Lower leg skin (tissue), 4 donors: ENCODE measurements at regions not wholly inside any gene's neighbourhood (a gene's known extent, or its start where the extent isn't known, plus 50 kb on each side); places are given as distances from the start of the nearest gene placed in this dataset.
"Not testable (repeated sequence)": the region's sequence is repeated elsewhere in the genome, so short reads cannot be mapped to it uniquely, and the experiment has no call there.

ENCODE experiments used
- DNase-seq, 2 donors: peaks; one replicate each; pipeline ENCODE4 v3.0.0-alpha.2; 2019; ENCODE audit warnings: low spot score in 2 of 2
- H3K4me3 ChIP-seq: fragments of 200-600 bp; sonication (generic); 2 replicates; pipeline ENCODE4 v1.5.1; 2017; ENCODE audit warnings: mild to moderate bottlenecking, low read depth; ENCODE audit not compliant: poor library complexity, severe bottlenecking
- POLR2A ChIP-seq, 2 donors: fragments of 450-650 bp; IDR thresholded peaks; one replicate each; pipeline ENCODE4 v1.6.1; 2016 to 2017; ENCODE audit warnings: antibody characterized with exemption in 2 of 2, mild to moderate bottlenecking in 1 of 2, moderate library complexity in 1 of 2
- WGBS, 2 donors: methylation state at CpG; one replicate each; pipeline ENCODE4 v1.1.5; 2018; 5-methylcytosine and 5-hydroxymethylcytosine counted together
- intact Hi-C: fragments of 100-400 bp; cut with DNase I; formaldehyde crosslinking; loops from one replicate; pipeline ENCODE4 v1.15.0; 2023; ENCODE audit warnings: low total_unique reads
- TF ChIP-seq, protein P1 (sequence below), 3 donors: fragments of 450-650 bp; IDR thresholded peaks; one replicate each; pipeline ENCODE4 v1.5.1; 2016; ENCODE audit warnings: antibody characterized with exemption in 3 of 3, mild to moderate bottlenecking in 3 of 3, moderate library complexity in 2 of 3

DNA sequence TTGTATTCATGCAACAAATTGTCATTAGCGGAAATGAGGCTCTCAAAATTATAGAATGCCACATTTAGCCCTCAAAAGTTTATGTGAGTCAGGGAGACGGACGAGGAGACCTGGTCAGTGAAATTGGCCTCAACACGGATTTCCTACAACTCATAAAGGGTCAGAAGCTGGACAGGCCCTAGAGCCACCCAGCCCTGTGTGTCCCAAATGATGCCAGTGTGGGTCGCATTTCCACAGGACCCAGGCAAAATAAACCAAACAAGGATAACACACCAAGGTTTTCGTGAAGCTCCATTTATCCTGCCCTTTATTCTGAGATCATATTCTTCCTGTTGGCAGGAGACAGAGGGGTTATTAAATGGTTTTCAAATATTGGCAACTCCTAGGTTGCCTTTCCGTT lies 72.0 kb upstream of the COL5A1 start:
- TF ChIP-seq POLR2A (IDR thresholded peaks at IDR 0.05) = no peak
- TF ChIP-seq, protein P1, sequence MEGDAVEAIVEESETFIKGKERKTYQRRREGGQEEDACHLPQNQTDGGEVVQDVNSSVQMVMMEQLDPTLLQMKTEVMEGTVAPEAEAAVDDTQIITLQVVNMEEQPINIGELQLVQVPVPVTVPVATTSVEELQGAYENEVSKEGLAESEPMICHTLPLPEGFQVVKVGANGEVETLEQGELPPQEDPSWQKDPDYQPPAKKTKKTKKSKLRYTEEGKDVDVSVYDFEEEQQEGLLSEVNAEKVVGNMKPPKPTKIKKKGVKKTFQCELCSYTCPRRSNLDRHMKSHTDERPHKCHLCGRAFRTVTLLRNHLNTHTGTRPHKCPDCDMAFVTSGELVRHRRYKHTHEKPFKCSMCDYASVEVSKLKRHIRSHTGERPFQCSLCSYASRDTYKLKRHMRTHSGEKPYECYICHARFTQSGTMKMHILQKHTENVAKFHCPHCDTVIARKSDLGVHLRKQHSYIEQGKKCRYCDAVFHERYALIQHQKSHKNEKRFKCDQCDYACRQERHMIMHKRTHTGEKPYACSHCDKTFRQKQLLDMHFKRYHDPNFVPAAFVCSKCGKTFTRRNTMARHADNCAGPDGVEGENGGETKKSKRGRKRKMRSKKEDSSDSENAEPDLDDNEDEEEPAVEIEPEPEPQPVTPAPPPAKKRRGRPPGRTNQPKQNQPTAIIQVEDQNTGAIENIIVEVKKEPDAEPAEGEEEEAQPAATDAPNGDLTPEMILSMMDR (IDR thresholded peaks at IDR 0.05) = no peak
- no peak overlapping the region for H3K4me3 ChIP-seq
- DNase-seq = no peak
- intact Hi-C loops = no loop called here
- 79 to 82% methylated on average over 7 of the region's 7 CpGs for WGBS, 2 donors

DNA sequence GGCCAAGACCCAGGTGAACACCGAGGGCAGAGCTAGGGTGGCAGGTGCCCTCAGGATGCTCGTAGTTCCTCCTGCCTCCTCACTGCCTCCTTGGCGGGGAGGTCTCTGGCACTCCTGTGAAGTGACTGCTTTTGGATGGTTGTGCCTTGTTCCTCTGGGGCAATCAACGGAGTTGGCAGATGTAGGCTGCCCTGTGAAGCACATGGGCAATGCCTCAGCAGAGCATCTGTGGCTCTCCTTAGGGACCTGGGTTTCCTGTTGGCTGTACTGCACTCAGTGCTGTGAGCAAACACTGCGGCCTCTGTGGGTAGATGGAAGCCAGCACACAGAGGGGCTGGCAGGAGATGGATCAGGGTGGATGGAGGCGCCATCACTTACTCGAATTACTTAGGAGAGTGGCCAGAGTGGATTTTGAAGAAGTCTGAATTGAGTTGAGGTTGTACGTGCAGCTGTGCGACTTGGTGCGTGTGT lies 71.4 kb upstream of the COL5A1 start:
- 48 to 59% methylated on average over 9 to 10 of the region's 10 CpGs for WGBS, 2 donors
- H3K4me3 ChIP-seq = no peak overlapping the region
- peak in 1 of 2 donors; percentile 79 for DNase-seq
- intact Hi-C loops = no loop called here
- TF ChIP-seq, protein P1 (IDR thresholded peaks at IDR 0.05) = no peak
- TF ChIP-seq POLR2A (IDR thresholded peaks at IDR 0.05) = no peak

DNA sequence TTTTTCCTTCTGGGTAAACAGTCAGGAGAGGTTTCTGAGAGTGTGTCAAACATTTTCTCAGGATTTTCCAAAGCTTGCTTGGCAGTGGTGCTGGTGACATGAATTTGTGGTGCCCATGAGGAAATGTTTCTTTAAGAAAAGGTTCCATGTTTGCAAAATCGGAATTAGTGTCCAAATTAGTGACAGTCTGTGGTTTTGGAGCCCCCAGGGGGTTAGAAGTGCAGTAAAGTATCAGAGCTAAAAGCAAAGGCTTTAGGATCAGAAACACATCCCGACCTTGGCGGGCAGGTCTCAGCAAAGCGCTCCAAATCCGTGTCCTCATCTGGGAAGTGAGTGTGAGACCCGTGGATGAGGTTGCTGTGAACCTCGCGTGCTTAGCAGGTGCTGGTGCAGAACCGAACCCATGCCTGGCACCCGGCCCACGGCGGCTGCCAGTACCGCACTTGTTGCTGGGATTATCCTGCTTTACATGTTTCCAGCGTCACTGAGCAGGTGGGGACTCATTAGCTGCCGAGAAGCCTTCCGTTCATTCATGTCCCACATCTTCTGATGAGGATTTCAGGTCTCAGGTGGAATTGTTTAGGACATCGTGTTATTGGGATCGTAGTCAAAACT lies 70.8 kb upstream of the COL5A1 start:
- intact Hi-C loops = no loop called here
- 36 to 39% methylated on average over 18 of the region's 18 CpGs for WGBS, 2 donors
- TF ChIP-seq, protein P1 (IDR thresholded peaks at IDR 0.05) = no peak
- TF ChIP-seq POLR2A (IDR thresholded peaks at IDR 0.05) = no peak
- no peak overlapping the region for H3K4me3 ChIP-seq
- DNase-seq = peak in 1 of 2 donors; percentile 52

DNA sequence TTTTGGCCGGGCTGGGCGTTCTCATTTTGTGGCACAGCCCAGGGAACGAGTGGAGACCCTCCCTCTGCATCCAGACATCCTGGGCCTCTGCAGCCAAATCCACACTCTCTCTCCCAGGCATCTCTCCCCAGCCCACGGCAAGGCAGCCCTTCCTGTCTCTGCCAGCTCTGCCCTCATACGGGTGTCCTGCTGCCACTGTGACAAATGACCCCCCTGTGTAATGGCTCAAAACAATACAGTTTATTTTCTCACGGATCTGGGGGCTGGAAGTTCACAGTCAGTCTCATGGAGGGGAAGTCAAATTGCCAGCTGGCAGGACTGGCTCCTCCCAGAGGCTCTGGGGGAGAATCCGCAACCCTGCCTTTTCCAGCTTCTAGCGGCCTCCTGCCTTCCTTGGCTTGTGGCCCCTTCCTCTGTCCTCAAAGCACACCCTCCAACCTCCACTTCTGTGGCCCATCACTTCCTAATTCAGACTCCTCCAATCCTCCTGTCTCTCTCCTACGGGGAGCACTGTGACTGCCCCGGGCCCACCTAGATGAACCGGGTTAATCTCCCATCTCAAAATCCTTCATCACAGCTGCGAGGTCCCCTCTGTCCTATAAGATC lies 70.2 kb upstream of the COL5A1 start:
- no peak overlapping the region for H3K4me3 ChIP-seq
- intact Hi-C loops = no loop called here
- TF ChIP-seq, protein P1 (IDR thresholded peaks at IDR 0.05) = no peak
- no peak for TF ChIP-seq POLR2A (IDR thresholded peaks at IDR 0.05)
- 52 to 58% methylated on average over 12 of the region's 12 CpGs for WGBS, 2 donors
- peak; percentile 11 to 42 for DNase-seq

DNA sequence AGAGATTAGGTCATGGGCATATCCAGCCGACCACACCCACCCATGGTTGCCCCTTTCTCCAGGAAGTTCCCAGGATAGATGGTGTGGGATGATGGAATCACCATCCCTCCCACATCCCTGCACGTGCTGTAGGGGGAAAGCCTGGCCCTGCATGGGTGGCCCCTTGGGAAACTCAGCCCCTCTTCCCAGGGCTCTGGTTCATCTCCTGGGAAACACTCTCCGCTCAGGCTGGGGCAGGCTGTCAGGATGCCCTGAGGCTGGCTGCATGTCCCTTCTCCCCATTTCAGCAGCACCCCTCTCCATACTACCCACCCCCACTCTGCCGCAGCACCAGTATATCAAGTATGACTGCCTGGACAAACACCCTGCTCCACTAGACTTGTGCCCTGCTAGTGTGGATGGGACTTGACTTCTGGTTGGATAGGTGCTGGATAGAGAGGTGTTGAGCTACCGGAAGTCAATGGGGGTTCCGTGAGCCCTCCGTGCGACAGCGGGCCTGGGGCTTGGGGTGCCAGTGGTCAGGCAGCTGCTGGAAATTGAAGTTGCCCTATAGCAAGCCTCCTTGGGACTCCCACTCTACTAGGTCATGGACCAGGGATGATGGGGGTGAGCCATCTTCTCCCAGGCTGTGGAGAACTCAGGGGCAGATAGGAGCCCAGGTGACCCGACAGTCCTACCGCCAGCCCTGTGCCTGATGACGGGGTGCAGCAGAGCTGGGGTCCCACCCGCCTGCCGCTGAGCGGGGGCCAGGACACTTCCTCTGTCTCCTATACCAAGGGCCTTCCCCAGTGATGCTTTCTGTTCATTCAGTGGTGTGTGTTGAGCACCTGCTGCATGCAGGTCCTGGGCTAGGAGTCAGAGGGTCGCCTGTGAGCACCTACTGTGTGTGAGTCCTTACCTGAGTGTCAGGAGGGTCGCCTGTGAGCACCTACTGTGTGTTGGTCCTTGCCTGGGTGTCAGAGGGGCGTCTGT lies 69.4 kb upstream of the COL5A1 start:
- intact Hi-C loops = no loop called here
- peak; percentile 8 to 76 for DNase-seq
- no peak overlapping the region for H3K4me3 ChIP-seq
- TF ChIP-seq, protein P1 (IDR thresholded peaks at IDR 0.05) = no peak
- TF ChIP-seq POLR2A (IDR thresholded peaks at IDR 0.05) = no peak
- WGBS, 2 donors = 73 to 79% methylated on average over 17 to 18 of the region's 18 CpGs

DNA sequence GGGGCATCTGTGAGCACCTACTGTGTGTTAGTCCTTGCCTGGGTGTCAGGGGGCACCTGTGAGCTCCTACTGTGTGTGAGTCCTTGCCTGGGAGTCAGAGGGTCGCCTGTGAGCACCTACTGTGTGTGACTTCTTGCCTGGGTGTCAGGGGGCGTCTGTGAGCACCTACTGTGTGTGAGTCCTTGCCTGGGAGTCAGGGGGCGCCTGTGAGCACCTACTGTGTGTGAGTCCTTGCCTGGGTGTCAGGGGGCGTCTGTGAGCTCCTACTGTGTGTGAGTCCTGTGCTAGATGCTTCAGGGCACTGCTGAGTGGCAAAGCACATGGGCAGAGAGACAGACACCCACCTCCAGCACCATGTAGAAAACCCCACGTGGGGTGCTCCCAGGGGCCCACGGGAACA lies 66.9 kb upstream of the COL5A1 start:
- not testable (repeated sequence) for H3K4me3 ChIP-seq
- peak in 1 of 2 donors; percentile 2 for DNase-seq
- 76 to 83% methylated on average over 2 to 3 of the region's 6 CpGs for WGBS, 2 donors

More for the DNA sequence above, 66.9 kb upstream of the COL5A1 start:
- intact Hi-C loops = not testable (repeated sequence)
